Epithelial cell of esophagus (primary cell): ENCODE measurements at regions not wholly inside any gene's neighbourhood (a gene's known extent, or its start where the extent isn't known, plus 50 kb on each side); places are given as distances from the start of the nearest gene placed in this dataset.
"Not testable (repeated sequence)": the region's sequence is repeated elsewhere in the genome, so short reads cannot be mapped to it uniquely, and the experiment has no call there.

Experiments
- DNase-seq: peaks from one replicate; pipeline ENCODE4 v3.0.0; 2010; ENCODE audit warnings: low read depth
- H3K4me3 ChIP-seq: 2 replicates; pipeline ENCODE4 v1.5.1; 2011; ENCODE audit warnings: mild to moderate bottlenecking, low read length, control low read depth
- CTCF ChIP-seq: IDR thresholded peaks from 2 replicates; pipeline ENCODE4 v1.5.1; 2011; ENCODE audit warnings: low read depth, mild to moderate bottlenecking, low read length, control low read depth, inconsistent platforms; ENCODE audit not compliant: insufficient read depth; ENCODE audit errors: missing control alignments

GRCh38 chr9:87781331-87781730 lies 55.4 kb downstream of the CTSL start:
- TF ChIP-seq CTCF = no peak
- no peak overlapping the region for H3K4me3 ChIP-seq
- no peak for DNase-seq

GRCh38 chr9:87783180-87783579 lies 57.3 kb downstream of the CTSL start:
- no peak for DNase-seq
- no peak overlapping the region for H3K4me3 ChIP-seq
- TF ChIP-seq CTCF = no peak

- H3K4me3 ChIP-seq = not testable (repeated sequence)
- DNase-seq = peak; percentile 32
Observed at GRCh38 chr9:87785315-87785970, 59.5 kb downstream of the CTSL start.

- H3K4me3 ChIP-seq = no peak overlapping the region
- peak; percentile 54 for DNase-seq
- TF ChIP-seq CTCF = no peak
Observed at GRCh38 chr9:87786423-87786822, 60.5 kb downstream of the CTSL start.

- no peak overlapping the region for H3K4me3 ChIP-seq
- DNase-seq = no peak
- no peak for TF ChIP-seq CTCF
Observed at GRCh38 chr9:87786876-87787275, 61.0 kb downstream of the CTSL start.

GRCh38 chr9:87787735-87788134 lies 61.8 kb downstream of the CTSL start:
- peak; percentile 24 for DNase-seq
- no peak overlapping the region for H3K4me3 ChIP-seq
- no peak for TF ChIP-seq CTCF

GRCh38 chr9:87792831-87793288 lies 66.9 kb downstream of the CTSL start:
- TF ChIP-seq CTCF = no peak
- DNase-seq = peak; percentile 53
- H3K4me3 ChIP-seq = no peak overlapping the region

GRCh38 chr9:87793292-87793691 lies 67.4 kb downstream of the CTSL start:
- no peak for TF ChIP-seq CTCF
- DNase-seq = peak; percentile 87
- no peak overlapping the region for H3K4me3 ChIP-seq
